ENCODE measurements at regions not wholly inside any gene's neighbourhood (a gene's known extent, or its start where the extent isn't known, plus 50 kb on each side); places are given as distances from the start of the nearest gene placed in this dataset.

DNA sequence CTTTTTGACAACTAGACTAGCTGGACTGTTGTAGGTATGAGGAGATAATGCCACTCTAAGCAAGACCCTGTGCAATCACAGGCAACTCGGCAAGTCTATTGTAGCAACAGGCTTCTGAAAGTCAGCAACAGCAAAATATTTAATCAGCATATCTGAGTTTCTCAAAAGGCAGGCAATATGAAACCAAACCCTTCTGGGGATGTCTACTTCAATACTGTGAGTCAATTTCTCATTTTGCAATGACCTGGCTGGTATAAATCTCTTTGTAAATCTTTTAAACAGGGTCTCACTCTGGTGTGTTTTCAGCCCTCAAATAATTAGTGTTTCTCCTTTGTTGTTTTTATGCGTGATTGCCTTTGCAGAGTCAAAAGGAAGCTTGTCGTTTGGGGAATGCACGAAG is 1044.5 kb downstream of the NTRK3 start:
- WGBS (ENCODE audit: insufficient coverage), result 83% methylated on average over 3 of the region's 4 CpGs
- Histone ChIP-seq H3K4me1 (ENCODE audit: control extremely low read depth in 1 of 4, control insufficient read depth in 4 of 4, insufficient read depth in 4 of 4, low read length in 3 of 4) (no peaks in the 10 kb centered on the region), H3K36me3 (ENCODE audit: control insufficient read depth in 4 of 4, insufficient read depth in 4 of 4, low read length in 3 of 4) (no peaks in the 10 kb centered on the region), H3K4me3 (ENCODE audit: control insufficient read depth in 1 of 7, extremely low read depth in 1 of 7, insufficient read depth in 4 of 7, low read depth in 2 of 7, low read length in 6 of 7) (no peak overlapping the region), H3K9me3 (ENCODE audit: control extremely low read depth in 1 of 5, control insufficient read depth in 4 of 5, insufficient read depth in 2 of 5, low read depth in 1 of 5, low read length in 4 of 5) (no peaks in the 10 kb centered on the region), H3K27ac (ENCODE audit: insufficient read depth in 1 of 2, low read depth in 1 of 2, low read length in 2 of 2, poor library complexity in 1 of 2, severe bottlenecking in 2 of 2) (no peak overlapping the region), H3K27me3 (replicated peaks in 2 of 5; ENCODE audit: control insufficient read depth in 4 of 5, insufficient read depth in 5 of 5, low read length in 4 of 5) (no peaks in the 10 kb centered on the region)
- POLR2A ChIA-PET, result no interaction called here
- CTCF ChIA-PET, result no interaction called here
- no peak for DNase-seq

DNA sequence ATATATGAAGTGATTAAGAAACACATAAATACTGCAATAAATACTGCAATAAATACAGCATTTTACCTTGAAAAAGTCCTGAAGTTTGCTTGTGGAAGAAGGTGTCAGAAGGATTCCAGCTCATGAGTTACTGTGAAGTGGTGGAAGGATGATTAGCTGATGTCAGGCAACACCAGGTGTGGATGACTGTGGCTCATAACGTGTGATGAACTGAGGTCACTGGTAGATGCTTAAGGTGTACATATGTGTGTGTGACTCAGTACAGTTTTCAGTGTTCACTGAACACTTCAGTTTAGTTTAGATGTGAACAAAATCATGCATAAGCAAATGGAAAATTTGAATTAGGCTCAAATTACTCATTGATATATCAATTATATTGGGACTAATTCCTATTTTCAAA is 1045.0 kb downstream of the NTRK3 start:
- no peak overlapping the region for H3K27ac ChIP-seq (ENCODE audit: insufficient read depth in 1 of 2, low read depth in 1 of 2, low read length in 2 of 2, poor library complexity in 1 of 2, severe bottlenecking in 2 of 2)
- ChIA-PET CTCF (no interaction called here), POLR2A (no interaction called here)
- H3K4me3 ChIP-seq (ENCODE audit: control insufficient read depth in 1 of 7, extremely low read depth in 1 of 7, insufficient read depth in 4 of 7, low read depth in 2 of 7, low read length in 6 of 7), result no peak overlapping the region
- H3K36me3 ChIP-seq (ENCODE audit: control insufficient read depth in 4 of 4, insufficient read depth in 4 of 4, low read length in 3 of 4), result no peaks in the 10 kb centered on the region
- no peaks in the 10 kb centered on the region for H3K27me3 ChIP-seq (replicated peaks in 2 of 5; ENCODE audit: control insufficient read depth in 4 of 5, insufficient read depth in 5 of 5, low read length in 4 of 5)
- no peaks in the 10 kb centered on the region for H3K4me1 ChIP-seq (ENCODE audit: control extremely low read depth in 1 of 4, control insufficient read depth in 4 of 4, insufficient read depth in 4 of 4, low read length in 3 of 4)
- WGBS (ENCODE audit: insufficient coverage), result 100% methylated on average over 1 of the region's 1 CpG
- no peaks in the 10 kb centered on the region for H3K9me3 ChIP-seq (ENCODE audit: control extremely low read depth in 1 of 5, control insufficient read depth in 4 of 5, insufficient read depth in 2 of 5, low read depth in 1 of 5, low read length in 4 of 5)
- DNase-seq, result no peak

DNA sequence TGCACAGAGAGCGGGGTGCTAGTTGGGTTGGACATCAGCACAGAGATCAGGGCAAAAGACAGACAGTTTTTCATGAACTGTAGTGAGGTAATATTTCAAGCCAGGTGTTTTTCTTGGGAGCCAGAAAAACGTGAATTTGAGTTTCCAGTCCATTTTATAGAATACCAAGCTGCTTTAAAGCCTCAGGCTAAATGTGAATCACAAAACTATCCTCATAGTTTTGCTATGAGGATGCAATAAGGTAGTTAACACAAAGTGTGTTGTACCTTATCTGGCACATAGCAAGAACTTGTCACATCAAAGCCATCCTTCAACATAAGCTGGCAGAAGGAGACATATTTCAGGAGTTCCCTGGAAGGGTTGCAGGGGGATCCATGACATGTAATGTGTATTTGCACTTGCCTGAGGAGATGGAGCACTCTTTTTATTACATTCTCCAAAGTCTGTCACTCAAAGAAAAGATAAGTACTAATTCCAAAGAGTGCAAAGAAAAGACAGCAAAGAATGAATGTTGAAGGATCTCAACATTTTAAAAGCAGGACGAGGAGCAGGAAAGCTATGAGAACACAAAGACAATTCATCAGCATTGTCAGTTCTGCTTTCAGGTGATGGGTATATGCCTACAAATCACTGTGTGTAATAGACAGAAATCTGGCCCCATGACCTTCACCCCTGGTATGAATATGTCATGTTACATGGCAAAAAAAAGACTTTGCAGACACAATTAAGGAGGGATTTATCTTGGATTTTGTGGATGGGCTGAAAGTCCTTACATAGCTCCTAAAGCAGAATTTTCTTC is 1046.4 kb downstream of the NTRK3 start:
- Histone ChIP-seq H3K4me3 (ENCODE audit: control insufficient read depth in 1 of 7, extremely low read depth in 1 of 7, insufficient read depth in 4 of 7, low read depth in 2 of 7, low read length in 6 of 7) (no peak overlapping the region), H3K9me3 (ENCODE audit: control extremely low read depth in 1 of 5, control insufficient read depth in 4 of 5, insufficient read depth in 2 of 5, low read depth in 1 of 5, low read length in 4 of 5) (no peaks in the 10 kb centered on the region), H3K27ac (ENCODE audit: insufficient read depth in 1 of 2, low read depth in 1 of 2, low read length in 2 of 2, poor library complexity in 1 of 2, severe bottlenecking in 2 of 2) (no peak overlapping the region), H3K36me3 (ENCODE audit: control insufficient read depth in 4 of 4, insufficient read depth in 4 of 4, low read length in 3 of 4) (no peaks in the 10 kb centered on the region), H3K27me3 (replicated peaks in 2 of 5; ENCODE audit: control insufficient read depth in 4 of 5, insufficient read depth in 5 of 5, low read length in 4 of 5) (no peaks in the 10 kb centered on the region), H3K4me1 (ENCODE audit: control extremely low read depth in 1 of 4, control insufficient read depth in 4 of 4, insufficient read depth in 4 of 4, low read length in 3 of 4) (no peaks in the 10 kb centered on the region)
- whole genome bisulfite sequencing (ENCODE audit: insufficient coverage), result 93% methylated on average over 3 of the region's 3 CpGs
- ChIA-PET POLR2A (no interaction called here), CTCF (no interaction called here)
- DNase-seq, result no peak

DNA sequence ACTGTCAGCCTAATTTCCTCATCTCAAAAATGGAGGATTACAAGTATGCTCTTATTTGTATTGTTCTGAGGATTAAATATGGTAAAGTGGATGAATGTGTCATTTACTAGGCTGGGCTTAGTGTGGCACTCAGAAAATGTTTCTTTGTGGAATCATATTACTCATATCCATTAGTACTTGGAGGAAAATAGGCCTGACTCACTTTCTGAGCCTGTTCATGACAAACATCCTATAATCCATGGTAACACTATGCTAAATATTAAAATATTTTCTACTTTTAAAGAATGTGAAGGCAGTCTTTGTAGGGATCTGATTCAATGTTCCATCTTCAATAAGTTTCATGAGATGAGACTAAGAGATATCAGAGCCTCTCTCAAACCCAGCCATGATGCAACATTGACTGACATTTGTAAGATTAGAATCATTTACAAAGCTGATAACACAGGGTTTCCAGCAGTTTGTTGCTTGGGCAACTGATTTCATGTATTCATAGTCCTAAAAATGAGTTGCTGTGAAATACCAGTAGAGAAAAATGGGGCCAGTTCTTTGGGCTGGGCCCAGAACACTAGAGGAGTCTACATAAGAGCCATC is 1048.5 kb downstream of the NTRK3 start:
- Histone ChIP-seq H3K36me3 (ENCODE audit: control insufficient read depth in 4 of 4, insufficient read depth in 4 of 4, low read length in 3 of 4) (no peaks in the 10 kb centered on the region), H3K4me1 (ENCODE audit: control extremely low read depth in 1 of 4, control insufficient read depth in 4 of 4, insufficient read depth in 4 of 4, low read length in 3 of 4) (no peaks in the 10 kb centered on the region), H3K9me3 (ENCODE audit: control extremely low read depth in 1 of 5, control insufficient read depth in 4 of 5, insufficient read depth in 2 of 5, low read depth in 1 of 5, low read length in 4 of 5) (no peaks in the 10 kb centered on the region), H3K27me3 (replicated peaks in 2 of 5; ENCODE audit: control insufficient read depth in 4 of 5, insufficient read depth in 5 of 5, low read length in 4 of 5) (no peaks in the 10 kb centered on the region), H3K27ac (ENCODE audit: insufficient read depth in 1 of 2, low read depth in 1 of 2, low read length in 2 of 2, poor library complexity in 1 of 2, severe bottlenecking in 2 of 2) (no peak overlapping the region), H3K4me3 (ENCODE audit: control insufficient read depth in 1 of 7, extremely low read depth in 1 of 7, insufficient read depth in 4 of 7, low read depth in 2 of 7, low read length in 6 of 7) (no peak overlapping the region)
- ChIA-PET POLR2A (no interaction called here), CTCF (no interaction called here)
- DNase-seq, result no peak

DNA sequence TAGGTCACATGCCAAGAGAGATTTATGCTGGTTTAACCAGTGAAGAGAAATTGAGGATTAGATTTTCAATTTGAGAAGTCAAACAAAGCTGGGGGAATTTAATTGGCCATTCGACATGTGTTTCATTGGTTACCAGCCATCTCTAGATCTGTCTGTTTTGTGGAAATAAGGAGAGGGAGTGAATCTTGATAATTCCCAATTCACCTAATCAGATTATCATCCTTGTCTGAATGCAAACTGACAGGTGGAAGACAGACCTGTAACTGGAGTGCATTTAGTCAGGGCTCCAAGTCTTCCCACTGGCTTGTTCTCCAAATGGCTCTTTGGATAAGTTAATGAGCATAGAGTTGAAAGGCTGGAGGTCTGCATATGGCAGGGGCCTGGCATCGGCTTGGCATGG is 1049.3 kb downstream of the NTRK3 start:
- Histone ChIP-seq H3K27me3 (replicated peaks in 2 of 5; ENCODE audit: control insufficient read depth in 4 of 5, insufficient read depth in 5 of 5, low read length in 4 of 5) (no peaks in the 10 kb centered on the region), H3K4me1 (ENCODE audit: control extremely low read depth in 1 of 4, control insufficient read depth in 4 of 4, insufficient read depth in 4 of 4, low read length in 3 of 4) (no peaks in the 10 kb centered on the region), H3K27ac (ENCODE audit: insufficient read depth in 1 of 2, low read depth in 1 of 2, low read length in 2 of 2, poor library complexity in 1 of 2, severe bottlenecking in 2 of 2) (no peak overlapping the region), H3K9me3 (ENCODE audit: control extremely low read depth in 1 of 5, control insufficient read depth in 4 of 5, insufficient read depth in 2 of 5, low read depth in 1 of 5, low read length in 4 of 5) (no peaks in the 10 kb centered on the region), H3K4me3 (ENCODE audit: control insufficient read depth in 1 of 7, extremely low read depth in 1 of 7, insufficient read depth in 4 of 7, low read depth in 2 of 7, low read length in 6 of 7) (no peak overlapping the region), H3K36me3 (ENCODE audit: control insufficient read depth in 4 of 4, insufficient read depth in 4 of 4, low read length in 3 of 4) (no peaks in the 10 kb centered on the region)
- no peak for DNase-seq
- WGBS (ENCODE audit: insufficient coverage), result 80% methylated on average over 1 of the region's 2 CpGs
- ChIA-PET CTCF (no interaction called here), POLR2A (no interaction called here)

DNA sequence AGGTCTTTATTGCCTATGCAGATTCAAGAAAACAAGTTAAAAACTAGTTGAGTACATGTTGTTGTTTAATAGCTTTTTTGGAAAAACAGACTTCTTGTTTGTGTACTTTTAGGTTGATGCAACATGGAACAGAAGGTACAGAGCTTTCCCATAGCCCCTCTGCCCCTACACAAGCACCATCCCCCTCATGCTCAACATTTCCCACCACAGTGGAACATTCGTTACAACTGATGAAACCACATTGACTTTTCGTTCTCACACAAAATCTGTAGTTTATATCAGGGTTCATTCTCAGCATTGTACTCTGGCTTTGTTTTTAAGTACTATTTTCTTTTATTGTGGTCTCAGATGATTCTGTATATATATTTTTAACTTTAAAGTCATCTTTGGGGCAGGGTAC is 1054.6 kb downstream of the NTRK3 start:
- 100% methylated on average over 1 of the region's 2 CpGs for WGBS (ENCODE audit: insufficient coverage)
- POLR2A ChIA-PET, result no interaction called here

DNA sequence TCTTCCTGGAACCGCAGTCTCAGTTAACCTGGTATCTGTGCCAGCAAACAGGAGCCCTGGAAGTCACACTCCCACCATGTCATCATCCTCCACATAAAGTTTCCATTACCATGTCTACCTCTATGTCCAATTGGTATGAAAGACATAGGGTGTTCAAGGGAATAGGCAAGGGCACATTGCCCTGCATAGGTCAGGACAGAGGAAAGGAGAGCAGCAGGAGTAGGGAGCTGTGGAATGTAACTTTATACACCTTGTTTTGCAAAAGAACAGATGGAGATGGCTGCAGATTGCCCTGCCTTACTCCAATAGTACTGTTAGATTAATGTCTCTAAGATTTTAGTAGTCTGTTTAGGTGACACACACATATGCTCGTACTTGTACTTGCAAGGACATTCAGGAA is 1056.4 kb downstream of the NTRK3 start:
- no peaks in the 10 kb centered on the region for H3K36me3 ChIP-seq (ENCODE audit: control insufficient read depth in 4 of 4, insufficient read depth in 4 of 4, low read length in 3 of 4)
- H3K27ac ChIP-seq (ENCODE audit: insufficient read depth in 1 of 2, low read depth in 1 of 2, low read length in 2 of 2, poor library complexity in 1 of 2, severe bottlenecking in 2 of 2), result no peak overlapping the region
- ChIA-PET POLR2A (no interaction called here), CTCF (no interaction called here)
- 78% methylated on average over 2 of the region's 2 CpGs for WGBS (ENCODE audit: insufficient coverage)
- no peaks in the 10 kb centered on the region for H3K27me3 ChIP-seq (replicated peaks in 2 of 5; ENCODE audit: control insufficient read depth in 4 of 5, insufficient read depth in 5 of 5, low read length in 4 of 5)
- no peak for DNase-seq
- no peaks in the 10 kb centered on the region for H3K9me3 ChIP-seq (ENCODE audit: control extremely low read depth in 1 of 5, control insufficient read depth in 4 of 5, insufficient read depth in 2 of 5, low read depth in 1 of 5, low read length in 4 of 5)
- H3K4me3 ChIP-seq (ENCODE audit: control insufficient read depth in 1 of 7, extremely low read depth in 1 of 7, insufficient read depth in 4 of 7, low read depth in 2 of 7, low read length in 6 of 7), result no peak overlapping the region
- no peaks in the 10 kb centered on the region for H3K4me1 ChIP-seq (ENCODE audit: control extremely low read depth in 1 of 4, control insufficient read depth in 4 of 4, insufficient read depth in 4 of 4, low read length in 3 of 4)

More for the DNA sequence above, 1054.6 kb downstream of the NTRK3 start:
- Histone ChIP-seq H3K27ac (ENCODE audit: insufficient read depth in 1 of 2, low read depth in 1 of 2, low read length in 2 of 2, poor library complexity in 1 of 2, severe bottlenecking in 2 of 2) (no peak overlapping the region), H3K4me1 (ENCODE audit: control extremely low read depth in 1 of 4, control insufficient read depth in 4 of 4, insufficient read depth in 4 of 4, low read length in 3 of 4) (no peaks in the 10 kb centered on the region), H3K4me3 (ENCODE audit: control insufficient read depth in 1 of 7, extremely low read depth in 1 of 7, insufficient read depth in 4 of 7, low read depth in 2 of 7, low read length in 6 of 7) (no peak overlapping the region), H3K9me3 (ENCODE audit: control extremely low read depth in 1 of 5, control insufficient read depth in 4 of 5, insufficient read depth in 2 of 5, low read depth in 1 of 5, low read length in 4 of 5) (no peaks in the 10 kb centered on the region), H3K27me3 (replicated peaks in 2 of 5; ENCODE audit: control insufficient read depth in 4 of 5, insufficient read depth in 5 of 5, low read length in 4 of 5) (no peaks in the 10 kb centered on the region), H3K36me3 (ENCODE audit: control insufficient read depth in 4 of 4, insufficient read depth in 4 of 4, low read length in 3 of 4) (no peaks in the 10 kb centered on the region)
- DNase-seq, result no peak
- CTCF ChIA-PET, result no interaction called here

All from common myeloid progenitor, CD34-positive (primary cell).